Prostate gland (tissue), 2 donors: ENCODE measurements at regions not wholly inside any gene's neighbourhood (a gene's known extent, or its start where the extent isn't known, plus 50 kb on each side); places are given as distances from the start of the nearest gene placed in this dataset.
A peak's percentile ranks its signal among the peaks of the same experiment; 100 is the strongest.

Experiments used
- DNase-seq: peaks from one replicate; pipeline ENCODE4 v3.0.0-alpha.2; 2019; ENCODE audit warnings: low spot score
- H3K27ac ChIP-seq, 2 donors: fragments of 200-600 bp; sonication (generic); 2 replicates each; pipeline ENCODE4 v1.5.1; 2017 to 2019
- H3K27me3 ChIP-seq: fragments of 200-600 bp; sonication (generic); replicated peaks from 2 replicates; pipeline ENCODE4 v1.5.1; 2019; ENCODE audit not compliant: insufficient read depth
- H3K36me3 ChIP-seq, 2 donors: fragments of 200-600 bp; sonication (generic); 1 replicate in 1 of 2; 2 replicates in 1 of 2; pipeline versions ENCODE4 v1.5.1 to v1.8.1; 2017 to 2019
- H3K4me1 ChIP-seq: fragments of 200-600 bp; sonication (generic); replicated peaks from 2 replicates; pipeline ENCODE4 v1.5.1; 2019
- H3K4me3 ChIP-seq, 2 donors: fragments of 200-600 bp; sonication (generic); 2 replicates each; pipeline ENCODE4 v1.5.1; 2017 to 2019
- H3K9me3 ChIP-seq: fragments of 200-600 bp; sonication (generic); 2 replicates; pipeline ENCODE4 v1.5.1; 2017
- CTCF ChIP-seq, 4 experiments: fragments of 200-600 bp in 2 of 4; fragments of 450-650 bp in 2 of 4; sonication (generic) in 2 of 4; IDR thresholded peaks; 1 replicate in 3 of 4; 2 replicates in 1 of 4; pipeline ENCODE4 v1.5.1; 2016 to 2019; ENCODE audit warnings: antibody characterized with exemption in 4 of 4, mild to moderate bottlenecking in 2 of 4, moderate library complexity in 2 of 4
- POLR2A ChIP-seq: fragments of 450-650 bp; IDR thresholded peaks from one replicate; pipeline ENCODE4 v1.6.1; 2016; ENCODE audit warnings: antibody characterized with exemption, mild to moderate bottlenecking
- POLR2AphosphoS5 ChIP-seq: sonication (generic); formaldehyde crosslinking; IDR thresholded peaks from one replicate; pipeline ENCODE4 v1.6.1; 2017; ENCODE audit warnings: antibody characterized with exemption
- WGBS: methylation state at CpG from one replicate; pipeline ENCODE4 v1.1.5; 2018; 5-methylcytosine and 5-hydroxymethylcytosine counted together
- intact Hi-C: fragments of 100-400 bp; cut with DNase I; formaldehyde crosslinking; loops from one replicate; pipeline ENCODE4 v1.14.2; 2022

DNA sequence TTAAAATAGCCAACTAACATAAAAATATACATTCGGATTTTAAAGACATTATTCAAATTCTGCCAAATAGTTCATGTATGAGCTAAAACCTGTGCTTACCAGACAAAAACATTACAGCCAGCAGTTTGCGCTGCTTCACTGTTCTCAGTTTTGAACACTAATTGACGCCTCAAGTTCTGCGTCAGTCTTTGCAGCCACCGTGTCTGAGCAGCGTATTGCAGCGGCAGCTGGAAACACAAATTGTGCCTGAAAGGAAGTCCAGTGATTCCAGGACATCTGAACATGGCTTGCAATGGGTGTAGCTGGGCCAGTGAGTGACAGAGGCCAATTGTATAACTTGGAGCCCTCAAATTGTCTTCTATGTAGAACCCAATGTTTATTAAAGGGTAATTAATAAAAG lies 267.6 kb downstream of the TFCP2L1 start:
- Histone ChIP-seq H3K27ac (no peak overlapping the region), H3K4me1 (no peaks in the 10 kb centered on the region), H3K27me3 (no peaks in the 10 kb centered on the region), H3K36me3 (no peaks in the 10 kb centered on the region), H3K9me3 (no peaks in the 10 kb centered on the region), H3K4me3 (no peak overlapping the region)
- no peak for TF ChIP-seq POLR2AphosphoS5
- no peak for TF ChIP-seq POLR2A
- no peak for TF ChIP-seq CTCF (IDR thresholded peaks at IDR 0.05)
- intact Hi-C loops, result no loop called here
- peak; percentile 2 for DNase-seq
- WGBS, result 53% methylated on average over 7 of the region's 7 CpGs

GRCh38 chr2:121018136-121019061 lies 266.6 kb downstream of the TFCP2L1 start:
- no peaks in the 10 kb centered on the region for H3K9me3 ChIP-seq
- DNase-seq, result peak; percentile 2
- TF ChIP-seq POLR2AphosphoS5 (no peak), POLR2A (no peak), CTCF (IDR thresholded peaks at IDR 0.05) (no peak)
- no peaks in the 10 kb centered on the region for H3K4me1 ChIP-seq
- no peak overlapping the region for H3K4me3 ChIP-seq
- no peaks in the 10 kb centered on the region for H3K36me3 ChIP-seq
- WGBS, result 63% methylated on average over 44 of the region's 45 CpGs
- H3K27me3 ChIP-seq, result no peaks in the 10 kb centered on the region
- H3K27ac ChIP-seq, result no peak overlapping the region
- intact Hi-C loops, result no loop called here

- intact Hi-C loops, result no loop called here
- H3K4me3 ChIP-seq, result no peak overlapping the region
- H3K4me1 ChIP-seq, result no peaks in the 10 kb centered on the region
- no peaks in the 10 kb centered on the region for H3K36me3 ChIP-seq
- no peaks in the 10 kb centered on the region for H3K9me3 ChIP-seq
- H3K27ac ChIP-seq, result no peak overlapping the region
- WGBS, result 41% methylated on average over 12 of the region's 12 CpGs
- H3K27me3 ChIP-seq, result no peaks in the 10 kb centered on the region
- TF ChIP-seq POLR2AphosphoS5 (no peak), CTCF (IDR thresholded peaks at IDR 0.05) (no peak), POLR2A (no peak)
- DNase-seq, result peak; percentile 2
These were observed 265.9 kb downstream of the TFCP2L1 start for GRCh38 chr2:121019071-121019470.

DNA sequence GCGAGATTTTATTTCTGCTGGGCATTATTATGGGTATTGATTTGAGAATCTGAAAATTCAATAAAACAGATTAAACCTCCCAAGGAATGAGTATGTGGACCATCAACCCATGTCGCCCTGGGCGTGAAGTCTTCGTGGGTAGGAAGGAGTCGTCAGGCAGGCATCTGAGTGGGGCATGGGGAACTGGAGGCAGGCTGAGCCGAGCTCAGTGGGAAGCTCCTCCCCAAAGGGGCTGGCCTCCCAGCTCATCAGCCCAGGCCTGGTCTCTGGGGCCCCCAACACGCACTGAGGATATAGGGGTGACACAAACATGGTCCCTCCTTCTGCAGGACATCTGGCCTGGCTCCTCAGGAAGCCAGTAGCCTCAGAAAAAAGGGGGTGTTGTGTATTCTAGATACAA lies 265.2 kb downstream of the TFCP2L1 start:
- H3K9me3 ChIP-seq, result no peaks in the 10 kb centered on the region
- no peaks in the 10 kb centered on the region for H3K27me3 ChIP-seq
- H3K36me3 ChIP-seq, result no peaks in the 10 kb centered on the region
- no peaks in the 10 kb centered on the region for H3K4me1 ChIP-seq
- WGBS, result 89% methylated on average over 7 of the region's 7 CpGs
- DNase-seq, result no peak
- H3K27ac ChIP-seq, result no peak overlapping the region
- intact Hi-C loops, result no loop called here
- no peak overlapping the region for H3K4me3 ChIP-seq
- TF ChIP-seq POLR2A, result no peak
- TF ChIP-seq CTCF (IDR thresholded peaks at IDR 0.05), result no peak
- TF ChIP-seq POLR2AphosphoS5, result no peak

- intact Hi-C loops, result no loop called here
- WGBS, result 72% methylated on average over 7 of the region's 7 CpGs
- TF ChIP-seq CTCF (IDR thresholded peaks at IDR 0.05) (no peak), POLR2A (no peak), POLR2AphosphoS5 (no peak)
These were observed 263.3 kb downstream of the TFCP2L1 start for GRCh38 chr2:121021685-121022084.

More at GRCh38 chr2:121021685-121022084, 263.3 kb downstream of the TFCP2L1 start:
- no peak for DNase-seq
- Histone ChIP-seq H3K36me3 (no peaks in the 10 kb centered on the region), H3K27ac (no peak overlapping the region), H3K27me3 (no peaks in the 10 kb centered on the region), H3K9me3 (no peaks in the 10 kb centered on the region), H3K4me3 (no peak overlapping the region), H3K4me1 (no peaks in the 10 kb centered on the region)
